ENCODE measurements at regions not wholly inside any gene's neighbourhood (a gene's known extent, or its start where the extent isn't known, plus 50 kb on each side); places are given as distances from the start of the nearest gene placed in this dataset.

GRCh38 chr13:60282708-60283107 lies 114.3 kb upstream of the TDRD3 start:
- DNase-seq (ENCODE audit: low read depth in 2 of 2), result no peak

- DNase-seq (ENCODE audit: low read depth in 2 of 2), result no peak
Observed at GRCh38 chr13:60286707-60287106, 110.3 kb upstream of the TDRD3 start.

DNA sequence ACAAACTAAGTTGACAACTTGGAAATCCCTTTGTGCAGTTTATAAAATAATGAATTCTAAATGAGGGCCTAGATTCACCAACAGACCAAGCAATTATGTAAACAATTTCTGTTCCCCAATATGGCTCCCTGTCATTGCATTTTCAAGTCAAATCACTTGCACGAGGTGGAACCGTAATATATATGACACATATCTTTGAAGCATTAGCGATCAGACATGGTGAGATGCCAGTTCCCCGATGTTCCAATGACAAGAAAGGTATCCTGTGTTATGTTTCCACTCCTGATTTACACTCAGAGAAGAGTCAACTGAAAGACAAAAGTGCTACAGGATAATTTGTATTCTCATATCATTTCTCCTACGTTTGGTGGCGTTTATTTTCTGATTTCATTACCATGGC lies 108.5 kb upstream of the TDRD3 start:
- DNase-seq (ENCODE audit: low read depth in 2 of 2), result no peak

DNA sequence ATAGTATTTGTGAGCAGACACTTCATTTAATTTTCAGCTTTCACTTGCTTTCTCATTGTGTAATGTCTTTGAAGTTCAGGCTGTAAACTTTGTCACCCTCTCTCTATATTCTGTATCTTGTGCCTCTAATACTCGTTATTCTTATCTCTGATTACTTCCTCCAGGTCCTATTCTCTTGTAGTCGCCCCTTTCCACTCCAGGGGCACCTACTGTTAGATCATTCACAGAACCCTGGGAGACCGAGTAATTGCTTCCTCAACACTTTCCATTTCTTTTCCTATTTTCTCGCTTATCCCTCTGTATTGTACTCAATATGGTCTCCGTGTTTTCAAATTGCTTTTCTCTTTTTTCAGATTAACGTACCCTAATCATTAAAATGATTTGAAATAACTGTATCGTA lies 93.9 kb upstream of the TDRD3 start:
- no peak for DNase-seq (ENCODE audit: low read depth in 2 of 2)

DNA sequence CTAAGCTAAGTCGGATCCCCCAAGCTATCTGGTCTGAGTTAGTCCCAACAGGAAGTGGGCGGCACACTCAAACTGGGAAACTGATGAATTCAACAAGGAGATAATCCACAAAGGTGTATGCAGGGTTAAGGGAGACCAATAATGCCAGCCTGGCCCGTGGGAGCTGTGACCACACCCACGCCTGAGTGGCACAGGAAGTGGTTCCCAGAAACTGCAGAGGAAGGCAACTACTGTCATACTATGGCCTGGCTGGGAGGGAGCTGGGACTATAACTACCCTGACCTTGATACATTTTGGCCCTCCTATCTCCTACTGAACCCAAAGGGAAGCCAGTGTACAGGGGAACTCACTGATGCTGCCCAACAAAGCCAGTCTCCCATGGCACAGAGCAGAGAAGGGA lies 85.5 kb upstream of the TDRD3 start:
- DNase-seq (ENCODE audit: low read depth in 2 of 2), result no peak

GRCh38 chr13:60312851-60313505 lies 84.0 kb upstream of the TDRD3 start:
- DNase-seq (ENCODE audit: low read depth in 2 of 2), result no peak

- no peak for DNase-seq (ENCODE audit: low read depth in 2 of 2)
Observed at GRCh38 chr13:60318186-60318585, 78.8 kb upstream of the TDRD3 start.

GRCh38 chr13:60324131-60324530 lies 72.9 kb upstream of the TDRD3 start:
- no peak for DNase-seq (ENCODE audit: low read depth in 2 of 2)

DNA sequence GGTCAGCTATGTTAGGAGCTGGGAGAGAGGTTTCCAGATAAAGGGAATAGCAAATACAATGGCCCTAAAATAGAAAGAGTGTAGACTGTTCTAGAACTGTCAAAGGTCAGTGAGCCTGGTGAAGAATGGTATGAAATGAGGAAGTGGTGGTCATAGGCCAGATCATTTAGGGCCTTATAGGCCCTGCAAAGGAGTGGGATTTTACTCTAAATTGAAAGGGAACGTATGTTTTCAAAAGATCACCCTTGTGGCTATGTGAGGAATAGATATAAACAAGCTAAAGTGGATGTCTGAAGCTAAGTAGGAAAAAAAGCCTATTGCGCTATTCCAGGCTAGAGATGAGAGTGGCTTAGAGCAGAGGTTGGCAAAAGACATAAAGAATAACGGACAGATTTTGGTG lies 70.7 kb upstream of the TDRD3 start:
- DNase-seq (ENCODE audit: low read depth in 2 of 2), result no peak

DNA sequence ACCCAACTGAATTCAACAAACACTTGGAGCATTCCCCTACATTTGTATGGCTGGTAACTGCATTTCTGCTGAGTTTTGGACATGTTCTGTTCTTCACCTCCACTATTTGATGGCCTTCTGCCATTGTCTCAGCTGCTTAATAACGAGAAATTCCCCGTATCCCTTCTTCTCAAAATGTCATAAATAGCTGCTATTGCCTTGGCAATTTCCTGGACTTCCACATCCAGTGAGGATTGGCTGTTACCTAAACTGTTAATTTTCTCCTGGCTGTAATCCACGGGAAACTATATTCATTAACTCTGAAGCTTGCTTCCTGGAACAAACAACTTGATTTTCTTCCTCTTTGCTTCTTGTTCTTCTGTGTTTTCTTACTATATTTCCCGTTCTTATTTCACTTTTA lies 69.5 kb upstream of the TDRD3 start:
- DNase-seq (ENCODE audit: low read depth in 2 of 2), result no peak

- DNase-seq (ENCODE audit: low read depth in 2 of 2), result no peak
Observed at GRCh38 chr13:60328073-60328472, 68.9 kb upstream of the TDRD3 start.

- DNase-seq (ENCODE audit: low read depth in 2 of 2), result no peak
Observed at GRCh38 chr13:60329221-60329923, 67.6 kb upstream of the TDRD3 start.

DNA sequence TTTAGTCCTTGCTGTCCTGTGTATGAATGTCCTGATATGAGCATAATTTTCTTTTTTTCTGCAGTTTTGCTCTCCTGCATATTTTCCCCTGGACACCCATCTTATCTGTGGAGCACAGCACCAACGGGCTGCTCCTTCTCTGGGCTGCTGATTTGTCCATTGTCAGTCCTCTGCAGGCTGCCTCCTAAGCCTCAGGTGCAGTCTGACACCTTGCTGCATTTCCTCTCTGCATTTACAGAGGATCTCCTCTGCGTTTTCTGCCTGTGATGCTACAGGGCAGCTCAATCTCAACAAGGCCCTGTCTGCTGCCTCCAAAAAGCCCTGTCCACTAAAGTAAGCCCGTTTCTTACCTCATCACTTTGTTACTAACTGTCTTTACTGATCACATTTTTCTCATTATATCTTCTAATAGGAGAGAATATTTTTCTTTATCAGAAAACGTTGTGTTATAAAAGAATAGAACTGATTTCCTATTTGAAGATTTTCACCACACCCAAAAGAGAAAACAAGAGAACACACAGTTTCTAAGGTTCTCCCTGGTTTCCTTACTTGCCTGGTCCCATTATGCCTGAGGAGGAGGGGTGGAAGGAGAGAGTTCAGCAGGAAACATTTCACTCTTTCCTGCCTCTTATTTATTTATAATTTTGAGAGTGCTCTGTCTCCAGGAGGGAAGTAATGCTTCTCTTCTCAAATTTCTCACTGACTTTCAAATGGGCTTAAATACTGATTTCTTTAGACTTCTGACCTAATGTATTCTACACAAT lies 65.6 kb upstream of the TDRD3 start:
- no peak for DNase-seq (ENCODE audit: low read depth in 2 of 2)

DNA sequence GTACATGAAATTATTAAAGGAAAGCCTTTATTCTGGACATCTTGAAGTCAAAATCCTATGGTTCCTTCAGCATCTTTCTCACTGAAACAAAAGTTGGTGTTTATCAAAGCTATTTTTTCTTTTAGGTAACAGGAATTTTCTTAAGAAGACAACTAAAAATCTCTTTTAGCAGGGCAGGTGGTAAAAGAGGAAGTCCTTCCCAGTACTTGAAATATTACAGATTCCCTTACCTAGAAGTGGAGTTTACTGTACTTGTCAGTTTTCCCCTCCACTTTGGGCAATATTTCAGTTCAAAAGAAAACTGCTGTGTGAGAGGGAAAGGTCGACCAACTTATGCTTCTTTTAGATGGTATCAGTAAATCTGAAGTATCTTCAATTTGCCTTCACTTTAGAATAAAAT lies 64.3 kb upstream of the TDRD3 start:
- DNase-seq (ENCODE audit: low read depth in 2 of 2), result no peak

DNA sequence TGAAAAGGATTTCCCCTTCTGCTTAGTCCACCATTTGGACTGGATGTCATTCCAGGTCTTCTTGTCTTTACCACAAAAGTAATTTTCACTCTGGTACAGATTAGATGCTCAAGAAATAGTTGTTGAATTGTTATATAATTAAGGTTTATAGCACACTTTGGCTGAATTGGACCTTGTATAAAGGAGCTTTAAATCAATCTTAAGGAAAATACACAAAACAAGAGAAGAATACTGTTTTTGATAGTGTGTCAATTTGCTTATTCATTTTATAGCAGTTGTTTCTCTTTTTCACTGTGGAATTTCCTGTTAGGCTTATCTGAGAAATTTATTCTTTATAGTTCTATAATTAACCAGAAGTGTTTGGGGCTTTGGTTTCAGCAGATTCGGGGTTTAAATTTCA lies 62.7 kb upstream of the TDRD3 start:
- DNase-seq (ENCODE audit: low read depth in 2 of 2), result no peak

DNA sequence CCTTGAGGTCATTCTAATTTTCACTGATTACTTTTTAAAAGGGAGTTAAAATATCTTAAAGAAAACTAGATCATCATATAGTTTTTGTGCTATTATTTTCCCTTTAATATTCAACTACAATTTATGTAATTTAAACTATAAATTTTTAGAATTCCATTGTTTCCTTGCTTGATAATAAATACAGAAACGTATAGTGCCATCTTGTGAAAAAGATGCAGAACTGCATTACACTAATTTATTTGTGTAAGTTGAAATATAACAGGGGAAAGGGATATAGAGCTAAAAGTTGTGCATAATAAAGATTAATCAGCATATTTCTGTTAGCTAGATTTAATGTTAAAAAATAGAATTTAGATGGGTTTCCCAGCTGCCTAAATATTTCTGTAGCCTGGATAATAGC lies 61.5 kb upstream of the TDRD3 start:
- DNase-seq (ENCODE audit: low read depth in 2 of 2), result no peak

DNA sequence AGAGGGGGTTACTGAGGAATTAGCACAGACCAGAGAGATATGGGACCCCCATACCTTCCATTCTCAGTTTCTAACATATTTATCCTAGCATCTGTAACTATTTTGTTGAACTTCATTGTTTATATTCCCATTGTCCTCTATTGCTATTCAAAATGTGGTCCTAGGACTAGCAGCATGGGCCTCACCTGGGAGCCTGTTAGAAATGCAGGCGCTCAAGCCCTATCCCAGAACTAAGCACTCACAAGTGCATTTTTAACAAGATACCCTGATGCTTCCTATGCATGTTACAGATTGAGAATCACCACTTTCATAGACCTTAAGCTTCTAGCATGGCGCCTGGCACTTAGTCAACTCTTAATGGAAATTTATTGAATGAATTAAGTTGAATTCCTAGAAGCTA lies 58.3 kb upstream of the TDRD3 start:
- no peak for DNase-seq (ENCODE audit: low read depth in 2 of 2)

DNA sequence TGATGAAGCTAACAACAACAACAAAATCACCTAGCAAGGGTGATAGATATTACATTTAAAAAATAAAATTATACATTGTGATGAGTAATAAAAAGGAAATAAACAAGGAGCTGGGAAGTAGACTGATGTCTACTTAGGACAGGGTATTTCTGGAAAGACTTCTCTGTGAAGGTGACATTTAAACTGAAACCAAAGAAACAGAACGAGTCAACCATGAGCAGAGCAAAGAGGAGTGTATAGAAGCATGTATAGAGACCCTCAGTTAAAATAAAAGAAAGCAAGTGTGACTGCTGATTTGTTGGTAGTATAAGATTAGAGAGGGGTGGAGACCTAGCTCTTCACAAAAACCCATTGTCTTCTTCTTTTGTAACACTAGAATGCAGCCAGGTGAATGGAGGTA lies 53.0 kb upstream of the TDRD3 start:
- no peak for DNase-seq (ENCODE audit: low read depth in 2 of 2)

DNA sequence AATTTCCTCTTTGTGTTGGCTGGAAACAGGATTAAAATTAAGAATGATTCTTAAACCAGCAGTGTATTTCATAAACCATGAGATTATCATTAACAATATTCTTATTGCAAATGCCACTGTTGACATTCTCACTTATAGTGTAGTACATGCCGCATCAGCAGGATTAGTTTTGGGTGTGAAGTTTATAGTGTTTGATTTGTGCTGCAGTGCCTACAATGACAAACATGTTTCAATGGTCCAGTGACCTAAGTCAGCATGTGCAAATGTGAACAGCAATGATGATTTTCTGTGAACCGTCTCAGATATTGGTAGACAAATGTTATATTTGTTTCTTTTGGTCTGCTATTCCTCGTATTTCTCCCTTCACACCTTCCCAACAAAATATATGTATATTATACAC lies 49.8 kb upstream of the TDRD3 start:
- no peak for DNase-seq (ENCODE audit: low read depth in 2 of 2)

All from stimulated activated CD8-positive, alpha-beta memory T cell treated with anti-CD3 and anti-CD28 coated beads, Interleukin-15, amount 100 ng/mL, for 48 hours (primary cell).